Neural progenitor cell (in vitro differentiated cells): ENCODE measurements at regions not wholly inside any gene's neighbourhood (a gene's known extent, or its start where the extent isn't known, plus 50 kb on each side); places are given as distances from the start of the nearest gene placed in this dataset.

Source experiments
- DNase-seq: peaks from one replicate; pipeline ENCODE4 v3.0.0-alpha.2; 2016; ENCODE audit warnings: low spot score
- H2AFZ ChIP-seq: fragments of 200-600 bp; sonication (generic); replicated peaks from 2 replicates; pipeline ENCODE4 v1.6.1; 2016; ENCODE audit warnings: antibody characterized with exemption
- H3F3A ChIP-seq: fragments of 200-600 bp; sonication (generic); 2 replicates; pipeline ENCODE4 v1.6.1; 2016; ENCODE audit warnings: antibody characterized with exemption, low read depth
- H3K27ac ChIP-seq: fragments of 200-600 bp; sonication (generic); 2 replicates; pipeline ENCODE4 v1.5.1; 2016; ENCODE audit warnings: mild to moderate bottlenecking
- H3K27me3 ChIP-seq: fragments of 200-600 bp; sonication (generic); 2 replicates; pipeline ENCODE4 v1.6.1; 2016; ENCODE audit warnings: mild to moderate bottlenecking, moderate library complexity
- H3K36me3 ChIP-seq: fragments of 200-600 bp; sonication (generic); 2 replicates; pipeline ENCODE4 v1.5.1; 2016
- H3K4me1 ChIP-seq: fragments of 200-600 bp; sonication (generic); 2 replicates; pipeline ENCODE4 v1.6.1; 2016; ENCODE audit warnings: mixed run types
- H3K4me2 ChIP-seq: fragments of 200-600 bp; sonication (generic); 2 replicates; pipeline ENCODE4 v1.6.1; 2016
- H3K4me3 ChIP-seq: fragments of 200-600 bp; sonication (generic); 2 replicates; pipeline ENCODE4 v1.5.1; 2016
- H3K79me2 ChIP-seq: fragments of 200-600 bp; sonication (generic); 2 replicates; pipeline ENCODE4 v1.6.1; 2016; ENCODE audit warnings: low read depth
- H3K9ac ChIP-seq: fragments of 200-600 bp; sonication (generic); 2 replicates; pipeline ENCODE4 v1.6.1; 2016
- H3K9me3 ChIP-seq: fragments of 200-600 bp; sonication (generic); 2 replicates; pipeline ENCODE4 v1.5.1; 2016; ENCODE audit warnings: low read depth
- H4K20me1 ChIP-seq: fragments of 200-600 bp; sonication (generic); 2 replicates; pipeline ENCODE4 v1.6.1; 2016; ENCODE audit warnings: low read depth
- H3K27ac Mint-ChIP-seq: 3 replicates; pipeline ENCODE4 v1.8.0; 2021; ENCODE audit warnings: mixed read lengths
- H3K27me3 Mint-ChIP-seq: 2 replicates; pipeline ENCODE4 v1.8.0; 2022; ENCODE audit warnings: low read depth, mild to moderate bottlenecking, inconsistent platforms, moderate library complexity, mixed read lengths; ENCODE audit not compliant: insufficient read depth
- H3K36me3 Mint-ChIP-seq: 3 replicates; pipeline ENCODE4 v1.8.0; 2021; ENCODE audit warnings: mixed read lengths
- H3K4me1 Mint-ChIP-seq: 3 replicates; pipeline ENCODE4 v1.8.0; 2021; ENCODE audit warnings: mixed read lengths
- H3K4me3 Mint-ChIP-seq: 3 replicates; pipeline ENCODE4 v1.8.0; 2021; ENCODE audit warnings: mild to moderate bottlenecking, moderate library complexity, mixed read lengths
- H3K9me3 Mint-ChIP-seq: 3 replicates; pipeline ENCODE4 v1.8.0; 2020; ENCODE audit warnings: mixed read lengths
- CTCF ChIP-seq: fragments of 200-600 bp; sonication (generic); IDR thresholded peaks from 2 replicates; pipeline ENCODE4 v1.5.1; 2017; ENCODE audit warnings: antibody characterized with exemption, mild to moderate bottlenecking
- EZH2 ChIP-seq: fragments of 200-600 bp; sonication (generic); IDR thresholded peaks from 2 replicates; pipeline ENCODE4 v1.6.1; 2017; ENCODE audit warnings: antibody characterized with exemption, mild to moderate bottlenecking, moderate library complexity
- EZH2phosphoT487 ChIP-seq: fragments of 200-600 bp; sonication (generic); IDR thresholded peaks from 2 replicates; pipeline ENCODE4 v1.6.1; 2017; ENCODE audit warnings: antibody characterized with exemption

GRCh38 chr3:70571696-70572095 lies 259.3 kb upstream of the MDFIC2 start:
- Mint-ChIP-seq H3K27me3 (peaks cover 2% of the 10 kb centered on the region), H3K9me3 (no peaks in the 10 kb centered on the region), H3K4me1 (no peaks in the 10 kb centered on the region), H3K36me3 (no peaks in the 10 kb centered on the region), H3K4me3 (no peak overlapping the region), H3K27ac (no peak overlapping the region)
- Histone ChIP-seq H3K27me3 (no peaks in the 10 kb centered on the region), H3K4me2 (no peak overlapping the region), H3K27ac (no peak overlapping the region), H3K9ac (no peak overlapping the region), H4K20me1 (no peaks in the 10 kb centered on the region), H2AFZ (no peak overlapping the region), H3K4me1 (no peaks in the 10 kb centered on the region), H3K36me3 (no peaks in the 10 kb centered on the region), H3K9me3 (no peaks in the 10 kb centered on the region), H3K4me3 (no peak overlapping the region), H3K79me2 (no peaks in the 10 kb centered on the region), H3F3A (no peaks in the 10 kb centered on the region)
- TF ChIP-seq EZH2 (no peak), EZH2phosphoT487 (no peak), CTCF (no peak)
- no peak for DNase-seq

GRCh38 chr3:70570584-70570983 lies 258.1 kb upstream of the MDFIC2 start:
- H3F3A ChIP-seq: no peaks in the 10 kb centered on the region
- H3K27ac ChIP-seq: no peak overlapping the region
- H4K20me1 ChIP-seq: no peaks in the 10 kb centered on the region
- no peak overlapping the region for H3K4me3 ChIP-seq
- DNase-seq: no peak
- no peak overlapping the region for H3K9ac ChIP-seq
- H3K4me2 ChIP-seq: no peak overlapping the region
- Mint-ChIP-seq H3K9me3 (no peaks in the 10 kb centered on the region), H3K27me3 (peaks cover 2% of the 10 kb centered on the region), H3K4me1 (no peaks in the 10 kb centered on the region), H3K4me3 (no peak overlapping the region), H3K36me3 (no peaks in the 10 kb centered on the region), H3K27ac (no peak overlapping the region)
- TF ChIP-seq EZH2phosphoT487 (no peak), EZH2 (no peak), CTCF (no peak)
- H3K36me3 ChIP-seq: no peaks in the 10 kb centered on the region
- H3K9me3 ChIP-seq: no peaks in the 10 kb centered on the region
- H3K79me2 ChIP-seq: no peaks in the 10 kb centered on the region
- no peaks in the 10 kb centered on the region for H3K4me1 ChIP-seq
- H2AFZ ChIP-seq: no peak overlapping the region
- no peaks in the 10 kb centered on the region for H3K27me3 ChIP-seq

- H3K9me3 ChIP-seq: no peaks in the 10 kb centered on the region
- Mint-ChIP-seq H3K4me3 (no peak overlapping the region), H3K9me3 (no peaks in the 10 kb centered on the region), H3K27ac (no peak overlapping the region), H3K4me1 (no peaks in the 10 kb centered on the region), H3K36me3 (no peaks in the 10 kb centered on the region), H3K27me3 (peaks cover 2% of the 10 kb centered on the region)
- no peaks in the 10 kb centered on the region for H3K4me1 ChIP-seq
- DNase-seq: no peak
- H3K4me2 ChIP-seq: no peak overlapping the region
- no peaks in the 10 kb centered on the region for H3K79me2 ChIP-seq
- H3K36me3 ChIP-seq: no peaks in the 10 kb centered on the region
- no peaks in the 10 kb centered on the region for H4K20me1 ChIP-seq
- no peak overlapping the region for H2AFZ ChIP-seq
- TF ChIP-seq EZH2phosphoT487 (no peak), CTCF (no peak), EZH2 (no peak)
- H3F3A ChIP-seq: no peaks in the 10 kb centered on the region
- no peaks in the 10 kb centered on the region for H3K27me3 ChIP-seq
- H3K4me3 ChIP-seq: no peak overlapping the region
- H3K9ac ChIP-seq: no peak overlapping the region
- H3K27ac ChIP-seq: no peak overlapping the region
These were observed 256.2 kb upstream of the MDFIC2 start for GRCh38 chr3:70568626-70569025.

- H2AFZ ChIP-seq: no peak overlapping the region
- H3K9ac ChIP-seq: no peak overlapping the region
- Mint-ChIP-seq H3K27ac (no peak overlapping the region), H3K4me1 (no peaks in the 10 kb centered on the region), H3K9me3 (no peaks in the 10 kb centered on the region), H3K36me3 (no peaks in the 10 kb centered on the region), H3K4me3 (no peak overlapping the region), H3K27me3 (peaks cover 5% of the 10 kb centered on the region)
- no peaks in the 10 kb centered on the region for H3K9me3 ChIP-seq
- no peak overlapping the region for H3K4me2 ChIP-seq
- H3K36me3 ChIP-seq: no peaks in the 10 kb centered on the region
- H3F3A ChIP-seq: no peaks in the 10 kb centered on the region
- TF ChIP-seq EZH2phosphoT487: no peak
- TF ChIP-seq CTCF: no peak
- TF ChIP-seq EZH2: no peak
- no peaks in the 10 kb centered on the region for H3K27me3 ChIP-seq
- H4K20me1 ChIP-seq: no peaks in the 10 kb centered on the region
- H3K27ac ChIP-seq: no peak overlapping the region
- DNase-seq: no peak
- H3K4me3 ChIP-seq: no peak overlapping the region
- no peaks in the 10 kb centered on the region for H3K79me2 ChIP-seq
- no peaks in the 10 kb centered on the region for H3K4me1 ChIP-seq
These were observed 253.4 kb upstream of the MDFIC2 start for GRCh38 chr3:70565861-70566260.
